ENCODE measurements at regions not wholly inside any gene's neighbourhood (a gene's known extent, or its start where the extent isn't known, plus 50 kb on each side); places are given as distances from the start of the nearest gene placed in this dataset.

GRCh38 chr14:42078345-42078744 lies 471.7 kb downstream of the LRFN5 start:
- Mint-ChIP-seq H3K36me3 (ENCODE audit: low read depth) (no peaks in the 10 kb centered on the region), H3K4me3 (no peak overlapping the region), H3K27me3 (ENCODE audit: insufficient read depth, low read depth, poor library complexity) (no peaks in the 10 kb centered on the region), H3K27ac (no peak overlapping the region), H3K4me1 (no peaks in the 10 kb centered on the region), H3K9me3 (no peaks in the 10 kb centered on the region)
- H3K9me2 ChIP-seq (ENCODE audit: insufficient read depth), result no peaks in the 10 kb centered on the region
- H3K27ac ChIP-seq (ENCODE audit: low read depth), result no peak overlapping the region
- H3F3A ChIP-seq (replicated peaks; ENCODE audit: low read depth), result no peaks in the 10 kb centered on the region
- H3K4me3 ChIP-seq, result no peak overlapping the region
- DNase-seq (ENCODE audit: low spot score) (no peak), ATAC-seq (no peak)
- TF ChIP-seq EZH2 (IDR thresholded peaks at IDR 0.05; ENCODE audit: low read depth, unreplicated experiment), result no peak
- no peak for TF ChIP-seq NANOG (IDR thresholded peaks at IDR 0.05; ENCODE audit: borderline replicate concordance)
- TF ChIP-seq REST (IDR thresholded peaks at IDR 0.05; ENCODE audit: unreplicated experiment), result no peak
- no peak for TF ChIP-seq POLR2AphosphoS5 (IDR thresholded peaks at IDR 0.05; ENCODE audit: low read depth)
- no peak for TF ChIP-seq CREB1 (CRISPR knock-in tag; IDR thresholded peaks at IDR 0.05; ENCODE audit: low read depth)
- no peak for TF ChIP-seq ZNF462 (CRISPR knock-in tag; IDR thresholded peaks at IDR 0.05)
- H3K79me2 ChIP-seq (replicated peaks; ENCODE audit: insufficient read depth), result no peaks in the 10 kb centered on the region
- H2AFZ ChIP-seq, result no peak overlapping the region
- H4K20me1 ChIP-seq (replicated peaks; ENCODE audit: insufficient read depth), result no peaks in the 10 kb centered on the region
- H3K4me1 ChIP-seq (ENCODE audit: insufficient read depth), result no peaks in the 10 kb centered on the region
- H3K27me3 ChIP-seq (ENCODE audit: insufficient read depth), result no peaks in the 10 kb centered on the region
- H3K36me3 ChIP-seq (ENCODE audit: insufficient read depth), result no peaks in the 10 kb centered on the region
- H3K4me2 ChIP-seq, result no peak overlapping the region

All from GM23338 (cell line).